ENCODE measurements at regions not wholly inside any gene's neighbourhood (a gene's known extent, or its start where the extent isn't known, plus 50 kb on each side); places are given as distances from the start of the nearest gene placed in this dataset.

- H3K9me1 ChIP-seq (ENCODE audit: control insufficient read depth, extremely low read depth, insufficient read depth, low read length): no peaks in the 10 kb centered on the region
- H3K4me2 ChIP-seq (ENCODE audit: control insufficient read depth, extremely low read depth, insufficient read depth, low read depth, low read length): no peak overlapping the region
- H3K79me2 ChIP-seq (ENCODE audit: control insufficient read depth, insufficient read depth, low read length): no peaks in the 10 kb centered on the region
- H3K4me1 ChIP-seq (ENCODE audit: control insufficient read depth, extremely low read depth, insufficient read depth, low read length): no peaks in the 10 kb centered on the region
- H3K27me3 ChIP-seq (ENCODE audit: control insufficient read depth, extremely low read depth, insufficient read depth, low read length): no peaks in the 10 kb centered on the region
- no peak overlapping the region for H3K27ac ChIP-seq (ENCODE audit: control insufficient read depth, insufficient read depth, low read length)
- no peaks in the 10 kb centered on the region for H3K9me3 ChIP-seq (ENCODE audit: control insufficient read depth, low read depth, low read length)
- FAIRE-seq (no peak), DNase-seq (ENCODE audit: low read depth, low spot score) (no peak)
- no peak for TF ChIP-seq CTCF (optimal IDR thresholded peaks at IDR 0.05 in 1 of 3, IDR thresholded peaks at IDR 0.05 in 1 of 3, conservative IDR thresholded peaks at IDR 0.05 in 1 of 3; ENCODE audit: extremely low read depth in 1 of 3, insufficient read depth in 2 of 3, low read length in 3 of 3)
- no peak for TF ChIP-seq EZH2 (IDR thresholded peaks at IDR 0.05; ENCODE audit: low read length)
- H2AFZ ChIP-seq (ENCODE audit: control insufficient read depth, low read length): no peak overlapping the region
- H3K36me3 ChIP-seq (ENCODE audit: control insufficient read depth in 2 of 2, extremely low read depth in 1 of 2, insufficient read depth in 2 of 2, low read length in 2 of 2): no peaks in the 10 kb centered on the region
- no peak overlapping the region for H3K9ac ChIP-seq (ENCODE audit: control insufficient read depth, extremely low read depth, insufficient read depth, low read length)
- no peak overlapping the region for H3K4me3 ChIP-seq (ENCODE audit: control insufficient read depth in 2 of 3, extremely low read depth in 1 of 3, insufficient read depth in 2 of 3, low read depth in 1 of 3, low read length in 3 of 3)
- dilution Hi-C loops (cut with MboI; ENCODE audit: extremely low pct_ligation_motif_present, low sequenced_read_pairs): no loop called here
- H4K20me1 ChIP-seq (ENCODE audit: control insufficient read depth, extremely low read depth, insufficient read depth, low read length): no peaks in the 10 kb centered on the region
These were observed 207.0 kb downstream of the CSNK1G3 start for GRCh38 chr5:123719004-123719403.

- DNase-seq (ENCODE audit: low read depth, low spot score): no peak
- Histone ChIP-seq H4K20me1 (ENCODE audit: control insufficient read depth, extremely low read depth, insufficient read depth, low read length) (no peaks in the 10 kb centered on the region), H3K36me3 (ENCODE audit: control insufficient read depth in 2 of 2, extremely low read depth in 1 of 2, insufficient read depth in 2 of 2, low read length in 2 of 2) (no peaks in the 10 kb centered on the region), H3K4me1 (ENCODE audit: control insufficient read depth, extremely low read depth, insufficient read depth, low read length) (no peaks in the 10 kb centered on the region), H3K79me2 (ENCODE audit: control insufficient read depth, insufficient read depth, low read length) (no peaks in the 10 kb centered on the region), H3K4me2 (ENCODE audit: control insufficient read depth, extremely low read depth, insufficient read depth, low read depth, low read length) (no peak overlapping the region), H3K27ac (ENCODE audit: control insufficient read depth, insufficient read depth, low read length) (no peak overlapping the region), H2AFZ (ENCODE audit: control insufficient read depth, low read length) (no peak overlapping the region), H3K9me1 (ENCODE audit: control insufficient read depth, extremely low read depth, insufficient read depth, low read length) (no peaks in the 10 kb centered on the region), H3K9ac (ENCODE audit: control insufficient read depth, extremely low read depth, insufficient read depth, low read length) (no peak overlapping the region), H3K4me3 (ENCODE audit: control insufficient read depth in 2 of 3, extremely low read depth in 1 of 3, insufficient read depth in 2 of 3, low read depth in 1 of 3, low read length in 3 of 3) (no peak overlapping the region), H3K27me3 (ENCODE audit: control insufficient read depth, extremely low read depth, insufficient read depth, low read length) (no peaks in the 10 kb centered on the region), H3K9me3 (ENCODE audit: control insufficient read depth, low read depth, low read length) (no peaks in the 10 kb centered on the region)
- dilution Hi-C loops (cut with MboI; ENCODE audit: extremely low pct_ligation_motif_present, low sequenced_read_pairs): no loop called here
- no peak for FAIRE-seq
- TF ChIP-seq CTCF (optimal IDR thresholded peaks at IDR 0.05 in 1 of 3, IDR thresholded peaks at IDR 0.05 in 1 of 3, conservative IDR thresholded peaks at IDR 0.05 in 1 of 3; ENCODE audit: extremely low read depth in 1 of 3, insufficient read depth in 2 of 3, low read length in 3 of 3) (no peak), EZH2 (IDR thresholded peaks at IDR 0.05; ENCODE audit: low read length) (no peak)
These were observed 206.3 kb downstream of the CSNK1G3 start for GRCh38 chr5:123718238-123718637.

Data from keratinocyte (primary cell).